ENCODE measurements at regions not wholly inside any gene's neighbourhood (a gene's known extent, or its start where the extent isn't known, plus 50 kb on each side); places are given as distances from the start of the nearest gene placed in this dataset.

DNA sequence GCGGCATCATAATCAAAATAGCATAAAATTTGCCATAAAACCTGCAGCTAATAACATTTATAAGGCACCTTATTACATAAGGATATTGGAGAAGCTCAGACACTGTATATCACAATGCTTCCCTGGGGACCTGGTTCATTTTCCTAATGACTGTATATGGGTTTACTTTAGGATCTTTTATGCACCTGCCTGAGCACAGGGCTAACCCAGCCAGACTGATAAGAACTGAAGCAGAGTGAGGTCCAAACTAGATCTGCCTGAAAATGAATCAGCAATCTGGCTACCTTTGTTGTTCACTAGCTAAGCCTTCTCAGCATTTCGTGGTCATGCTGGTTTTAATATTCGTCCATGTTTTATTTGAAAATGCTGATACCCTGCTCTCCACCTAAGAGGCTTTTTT, 1922.3 kb upstream of the CELF4 start:
- TF ChIP-seq POLR2A (IDR thresholded peaks at IDR 0.05; ENCODE audit: control extremely low read depth in 1 of 2, low read depth in 2 of 2, low read length in 2 of 2) (no peak), KDM5A (IDR thresholded peaks at IDR 0.05; ENCODE audit: low read length) (no peak), CREB1 (IDR thresholded peaks at IDR 0.05) (no peak), YY1 (IDR thresholded peaks at IDR 0.05; ENCODE audit: low read depth, low read length) (no peak)
- TF ChIP-seq, protein P1, sequence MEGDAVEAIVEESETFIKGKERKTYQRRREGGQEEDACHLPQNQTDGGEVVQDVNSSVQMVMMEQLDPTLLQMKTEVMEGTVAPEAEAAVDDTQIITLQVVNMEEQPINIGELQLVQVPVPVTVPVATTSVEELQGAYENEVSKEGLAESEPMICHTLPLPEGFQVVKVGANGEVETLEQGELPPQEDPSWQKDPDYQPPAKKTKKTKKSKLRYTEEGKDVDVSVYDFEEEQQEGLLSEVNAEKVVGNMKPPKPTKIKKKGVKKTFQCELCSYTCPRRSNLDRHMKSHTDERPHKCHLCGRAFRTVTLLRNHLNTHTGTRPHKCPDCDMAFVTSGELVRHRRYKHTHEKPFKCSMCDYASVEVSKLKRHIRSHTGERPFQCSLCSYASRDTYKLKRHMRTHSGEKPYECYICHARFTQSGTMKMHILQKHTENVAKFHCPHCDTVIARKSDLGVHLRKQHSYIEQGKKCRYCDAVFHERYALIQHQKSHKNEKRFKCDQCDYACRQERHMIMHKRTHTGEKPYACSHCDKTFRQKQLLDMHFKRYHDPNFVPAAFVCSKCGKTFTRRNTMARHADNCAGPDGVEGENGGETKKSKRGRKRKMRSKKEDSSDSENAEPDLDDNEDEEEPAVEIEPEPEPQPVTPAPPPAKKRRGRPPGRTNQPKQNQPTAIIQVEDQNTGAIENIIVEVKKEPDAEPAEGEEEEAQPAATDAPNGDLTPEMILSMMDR (IDR thresholded peaks at IDR 0.05; ENCODE audit: control extremely low read depth in 1 of 3, insufficient read depth in 1 of 3, low read depth in 1 of 3, low read length in 3 of 3), result no peak

Data from H1 (cell line).